Prostate gland (tissue), 2 donors: ENCODE measurements at regions not wholly inside any gene's neighbourhood (a gene's known extent, or its start where the extent isn't known, plus 50 kb on each side); places are given as distances from the start of the nearest gene placed in this dataset.

ENCODE experiments used
- POLR2A ChIP-seq: fragments of 450-650 bp; IDR thresholded peaks from one replicate; pipeline ENCODE4 v1.6.1; 2016; ENCODE audit warnings: antibody characterized with exemption, mild to moderate bottlenecking
- POLR2AphosphoS5 ChIP-seq: sonication (generic); formaldehyde crosslinking; IDR thresholded peaks from one replicate; pipeline ENCODE4 v1.6.1; 2017; ENCODE audit warnings: antibody characterized with exemption
- TF ChIP-seq, protein P1 (sequence below), 4 experiments: fragments of 200-600 bp in 2 of 4; fragments of 450-650 bp in 2 of 4; sonication (generic) in 2 of 4; IDR thresholded peaks; 1 replicate in 3 of 4; 2 replicates in 1 of 4; pipeline ENCODE4 v1.5.1; 2016 to 2019; ENCODE audit warnings: antibody characterized with exemption in 4 of 4, mild to moderate bottlenecking in 2 of 4, moderate library complexity in 2 of 4

DNA sequence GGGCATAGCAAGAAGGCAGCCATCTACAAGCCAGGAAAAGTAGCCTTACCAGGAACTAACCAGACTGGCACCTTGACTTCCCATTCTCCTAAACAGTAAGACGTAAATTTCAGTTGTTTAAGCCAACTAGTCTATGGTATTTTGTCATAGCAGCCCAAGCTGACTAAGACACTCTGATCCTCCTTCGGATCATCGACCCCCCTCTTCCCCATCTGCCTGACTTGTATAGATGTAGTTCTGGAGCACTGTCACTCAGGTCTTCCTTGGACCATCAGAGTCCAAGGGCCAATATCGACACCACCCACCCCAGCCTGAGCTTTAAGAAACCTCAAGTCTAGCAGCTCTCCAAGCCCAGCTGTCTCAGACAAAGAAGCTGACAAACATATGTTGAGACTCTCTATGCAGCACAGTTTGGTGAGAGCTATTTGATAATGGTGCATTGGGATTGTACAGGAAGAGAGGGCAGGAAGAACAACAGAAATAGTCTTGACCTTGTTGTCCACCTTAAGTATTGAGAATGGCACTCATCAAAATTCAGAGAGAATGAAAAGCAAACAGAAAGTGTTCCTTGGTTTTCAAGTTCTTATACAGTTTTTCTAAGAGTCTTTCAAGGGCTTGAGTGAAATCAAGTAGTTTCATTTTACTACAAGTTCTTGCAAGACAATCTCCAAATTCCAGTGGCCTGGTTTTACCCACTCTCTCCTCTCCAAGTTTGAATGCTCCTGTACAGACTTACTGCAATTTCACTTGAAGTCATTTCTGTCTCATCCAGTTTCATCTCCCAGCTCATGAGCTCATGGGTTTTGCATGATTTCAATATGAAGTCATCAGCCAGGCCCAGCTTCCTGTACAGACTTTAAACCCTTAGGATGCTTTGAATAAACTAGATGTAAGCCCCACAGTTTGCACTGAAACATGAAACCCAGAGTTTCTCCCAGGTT, 122.3 kb upstream of the RAI14 start:
- TF ChIP-seq, protein P1, sequence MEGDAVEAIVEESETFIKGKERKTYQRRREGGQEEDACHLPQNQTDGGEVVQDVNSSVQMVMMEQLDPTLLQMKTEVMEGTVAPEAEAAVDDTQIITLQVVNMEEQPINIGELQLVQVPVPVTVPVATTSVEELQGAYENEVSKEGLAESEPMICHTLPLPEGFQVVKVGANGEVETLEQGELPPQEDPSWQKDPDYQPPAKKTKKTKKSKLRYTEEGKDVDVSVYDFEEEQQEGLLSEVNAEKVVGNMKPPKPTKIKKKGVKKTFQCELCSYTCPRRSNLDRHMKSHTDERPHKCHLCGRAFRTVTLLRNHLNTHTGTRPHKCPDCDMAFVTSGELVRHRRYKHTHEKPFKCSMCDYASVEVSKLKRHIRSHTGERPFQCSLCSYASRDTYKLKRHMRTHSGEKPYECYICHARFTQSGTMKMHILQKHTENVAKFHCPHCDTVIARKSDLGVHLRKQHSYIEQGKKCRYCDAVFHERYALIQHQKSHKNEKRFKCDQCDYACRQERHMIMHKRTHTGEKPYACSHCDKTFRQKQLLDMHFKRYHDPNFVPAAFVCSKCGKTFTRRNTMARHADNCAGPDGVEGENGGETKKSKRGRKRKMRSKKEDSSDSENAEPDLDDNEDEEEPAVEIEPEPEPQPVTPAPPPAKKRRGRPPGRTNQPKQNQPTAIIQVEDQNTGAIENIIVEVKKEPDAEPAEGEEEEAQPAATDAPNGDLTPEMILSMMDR (IDR thresholded peaks at IDR 0.05) = no peak
- TF ChIP-seq POLR2A (no peak), POLR2AphosphoS5 (no peak)
